ENCODE measurements at regions not wholly inside any gene's neighbourhood (a gene's known extent, or its start where the extent isn't known, plus 50 kb on each side); places are given as distances from the start of the nearest gene placed in this dataset.

- TF ChIP-seq ZBTB26 (CRISPR knock-in tag; IDR thresholded peaks at IDR 0.05): peak; percentile 76
- no peak for TF ChIP-seq THRA (IDR thresholded peaks at IDR 0.05)
- TF ChIP-seq HDAC1 (IDR thresholded peaks at IDR 0.05): peak in 1 of 2 experiments; percentile 72; a peak in 2 of 4 replicates
- no peak for TF ChIP-seq POLR2H (tag; IDR thresholded peaks at IDR 0.05; ENCODE audit: low read depth)
- TF ChIP-seq HLTF (IDR thresholded peaks at IDR 0.05): 0 out of 2 replicates have a peak, but pooled peaks have one; percentile 76
Observed at GRCh38 chr1:39147099-39148025, 57.1 kb upstream of the MACF1 start (continued).

GRCh38 chr1:39148942-39149341 is 55.6 kb upstream of the MACF1 start:
- H3K4me2 ChIP-seq (ENCODE audit: insufficient read depth, low read length): no peak overlapping the region
- BruUV-seq (replicated peaks): no TSS peak
- H3K9ac ChIP-seq (ENCODE audit: insufficient read depth in 1 of 2, low read depth in 2 of 2, low read length in 2 of 2): no peak overlapping the region
- H3K9me1 ChIP-seq (ENCODE audit: control insufficient read depth, insufficient read depth, low read length): no peaks in the 10 kb centered on the region
- H3K27me3 ChIP-seq (ENCODE audit: control insufficient read depth in 2 of 2, insufficient read depth in 2 of 2, low read length in 2 of 2): no peaks in the 10 kb centered on the region
- H3K4me1 ChIP-seq (replicated peaks in 1 of 2; ENCODE audit: control insufficient read depth in 2 of 2, insufficient read depth in 2 of 2, low read length in 2 of 2): peaks cover 4 to 11% of the 10 kb centered on the region in 2 experiments; a peak in 4 of 5 replicates
- H3K36me3 ChIP-seq (ENCODE audit: control insufficient read depth, insufficient read depth, low read length): no peaks in the 10 kb centered on the region
- DNase-seq (ENCODE audit: extremely low read depth in 1 of 4, low spot score in 3 of 4): no peak
- H2AFZ ChIP-seq (ENCODE audit: low read depth, low read length): no peak overlapping the region
- WGBS (ENCODE audit: insufficient coverage, low coverage, missing lambda C conversion rate): 90% methylated on average over 4 of the region's 4 CpGs
- H3K4me3 ChIP-seq: no peak overlapping the region
- FAIRE-seq: no peak
- H3K9me3 ChIP-seq (replicated peaks; ENCODE audit: control insufficient read depth, insufficient read depth, low read depth, low read length): no peaks in the 10 kb centered on the region
- CTCF ChIA-PET (ENCODE audit: low intra/inter-chr PET ratio): no interaction called here
- no peak for ATAC-seq
- intact Hi-C loops (cut with micrococcal nuclease) (no loop called here), in situ Hi-C loops (cut with MboI) (no loop called here)
- H3K27ac ChIP-seq (ENCODE audit: extremely low read depth, low read depth, low read length): no peak overlapping the region
- POLR2A ChIA-PET: no interaction called here
- H3K79me2 ChIP-seq (ENCODE audit: control insufficient read depth, insufficient read depth, low read length): peaks cover 2% of the 10 kb centered on the region; the same call in 1 of the 3 replicates
- 0 out of 2 replicates have a peak, but pooled peaks cover 3% of the 10 kb centered on the region for H4K20me1 ChIP-seq (replicated peaks; ENCODE audit: control insufficient read depth, insufficient read depth, low read length)
- TF ChIP-seq ZNF24 (IDR thresholded peaks at IDR 0.05): no peak
- no peak for TF ChIP-seq BACH1 (tag; IDR thresholded peaks at IDR 0.05)
- no peak for TF ChIP-seq FOXA1 (IDR thresholded peaks at IDR 0.05; ENCODE audit: borderline replicate concordance)
- no peak for TF ChIP-seq ZNF592 (IDR thresholded peaks at IDR 0.05)
- TF ChIP-seq SNIP1 (IDR thresholded peaks at IDR 0.05; ENCODE audit: low read depth): no peak
- no peak for TF ChIP-seq BRD9 (IDR thresholded peaks at IDR 0.05; ENCODE audit: low read depth, partially characterized antibody)
- no peak for TF ChIP-seq TEAD1 (CRISPR knock-in tag; IDR thresholded peaks at IDR 0.05)
- no peak for TF ChIP-seq ZNF282 (CRISPR knock-in tag; IDR thresholded peaks at IDR 0.05)
- no peak for TF ChIP-seq CBFB (CRISPR knock-in tag; IDR thresholded peaks at IDR 0.05)
- TF ChIP-seq BMI1 (IDR thresholded peaks at IDR 0.05; ENCODE audit: low read length): no peak
